ENCODE measurements at regions not wholly inside any gene's neighbourhood (a gene's known extent, or its start where the extent isn't known, plus 50 kb on each side); places are given as distances from the start of the nearest gene placed in this dataset.
A peak's percentile ranks its signal among the peaks of the same experiment; 100 is the strongest.

DNA sequence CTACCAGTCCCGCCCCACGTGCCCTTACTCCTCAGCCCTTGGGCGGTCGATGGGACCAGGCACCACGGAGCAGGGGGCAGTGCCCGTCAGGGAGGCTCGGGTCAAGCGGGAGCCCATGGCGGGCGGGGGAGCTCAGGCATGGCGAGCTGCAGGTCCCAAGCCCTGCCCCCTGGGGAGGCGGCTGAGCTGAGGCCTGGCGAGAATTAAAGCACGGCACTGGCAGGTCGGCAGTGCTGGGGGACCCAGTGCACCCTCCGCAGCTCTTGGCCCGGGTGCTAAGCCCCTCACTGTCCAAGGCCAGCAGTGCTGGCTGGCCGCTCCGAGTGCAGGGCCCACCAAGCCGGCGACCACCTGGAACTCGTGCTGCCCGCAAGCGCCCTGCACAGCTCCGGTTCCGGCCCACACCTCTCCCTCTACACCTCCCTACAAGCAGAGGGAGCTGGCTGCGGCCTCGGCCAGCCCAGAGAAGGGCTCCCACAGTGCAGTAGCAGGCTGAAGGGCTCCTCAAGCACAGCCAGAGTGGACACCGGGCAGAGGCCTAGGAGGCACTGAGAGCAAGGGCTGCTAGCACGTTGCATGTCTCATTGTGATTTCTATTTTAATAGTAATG, 166.8 kb upstream of the FMN2 start:
- no peak for DNase-seq (ENCODE audit: low read depth, low spot score)
- no peak overlapping the region for H3K4me3 ChIP-seq (ENCODE audit: low read length)

DNA sequence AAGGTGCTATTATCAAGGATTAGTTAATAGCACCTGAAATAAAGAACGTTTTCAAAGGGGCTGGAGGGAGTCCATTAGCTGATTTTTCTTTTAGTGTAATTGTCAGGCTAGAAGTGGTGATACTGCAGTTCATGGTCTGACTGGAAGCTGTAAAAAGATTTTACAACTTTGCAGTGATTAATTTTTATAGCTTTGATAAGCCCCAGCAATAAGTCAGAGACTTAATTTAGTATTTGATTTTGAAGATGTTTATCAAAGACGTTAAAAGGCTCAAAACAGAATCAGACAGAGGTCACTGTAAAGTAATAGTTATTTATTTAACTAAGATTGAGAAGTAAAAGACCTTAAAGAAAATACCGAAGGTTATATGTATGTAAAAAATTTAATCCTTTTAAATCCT, 165.5 kb upstream of the FMN2 start:
- no peak for DNase-seq (ENCODE audit: low read depth, low spot score)
- no peak overlapping the region for H3K4me3 ChIP-seq (ENCODE audit: low read length)

GRCh38 chr1:239929317-239929716, 162.4 kb upstream of the FMN2 start:
- no peak for DNase-seq (ENCODE audit: low read depth, low spot score)

GRCh38 chr1:239930686-239931262, 160.9 kb upstream of the FMN2 start:
- H3K4me3 ChIP-seq (ENCODE audit: low read length): no peak overlapping the region
- DNase-seq (ENCODE audit: low read depth, low spot score): no peak

More at GRCh38 chr1:239929317-239929716, 162.4 kb upstream of the FMN2 start:
- no peak overlapping the region for H3K4me3 ChIP-seq (ENCODE audit: low read length)

DNA sequence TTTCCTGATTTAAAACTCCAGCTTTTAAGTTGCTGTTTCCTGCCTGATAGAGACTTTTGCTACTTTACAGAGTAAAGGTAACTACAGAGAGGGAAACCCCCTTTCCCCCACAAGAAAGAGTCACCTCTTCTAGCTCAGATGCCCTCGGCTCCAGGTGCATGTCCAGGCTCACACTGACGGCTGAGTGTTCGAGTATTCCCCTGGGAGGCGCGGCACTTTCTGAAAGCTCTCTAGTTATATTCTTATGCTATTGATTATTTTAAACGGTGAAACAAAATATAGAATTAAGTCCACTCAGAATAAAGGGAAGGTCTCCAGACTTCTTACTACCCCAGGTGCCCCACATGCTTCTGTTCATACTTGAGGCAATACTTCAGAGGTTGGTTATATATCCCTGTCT, 160.3 kb upstream of the FMN2 start:
- H3K4me3 ChIP-seq (ENCODE audit: low read length): no peak overlapping the region

DNA sequence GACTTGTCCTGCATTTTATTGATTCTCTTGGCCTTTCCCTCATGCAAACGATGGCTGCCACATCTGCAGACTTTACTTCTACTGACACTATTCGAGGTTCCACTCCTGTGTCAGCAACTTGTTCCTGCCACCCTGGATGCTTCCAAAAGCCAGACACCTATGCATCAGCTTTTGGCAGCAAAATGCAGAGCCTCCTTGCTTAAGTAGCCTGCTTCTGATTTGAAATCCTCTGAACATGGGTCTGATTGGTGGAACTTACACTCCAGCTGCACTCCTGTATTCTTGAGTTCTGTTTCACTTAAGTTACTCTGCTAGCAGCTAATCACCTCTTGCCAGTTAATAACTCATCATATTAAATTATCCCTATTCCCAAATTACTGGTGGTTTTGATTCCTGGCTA, 152.1 kb upstream of the FMN2 start:
- DNase-seq (ENCODE audit: low read depth, low spot score): no peak
- H3K4me3 ChIP-seq (ENCODE audit: low read length): no peak overlapping the region

More for the DNA sequence above, 160.3 kb upstream of the FMN2 start:
- no peak for DNase-seq (ENCODE audit: low read depth, low spot score)

GRCh38 chr1:239943761-239944160, 147.9 kb upstream of the FMN2 start:
- no peak overlapping the region for H3K4me3 ChIP-seq (ENCODE audit: low read length)
- DNase-seq (ENCODE audit: low read depth, low spot score): no peak

GRCh38 chr1:239944666-239945065, 147.0 kb upstream of the FMN2 start:
- no peak for DNase-seq (ENCODE audit: low read depth, low spot score)
- no peak overlapping the region for H3K4me3 ChIP-seq (ENCODE audit: low read length)

- DNase-seq (ENCODE audit: low read depth, low spot score): no peak
- no peak overlapping the region for H3K4me3 ChIP-seq (ENCODE audit: low read length)
Observed at GRCh38 chr1:239947801-239948200, 143.9 kb upstream of the FMN2 start.

- DNase-seq (ENCODE audit: low read depth, low spot score): peak; percentile 55
- no peak overlapping the region for H3K4me3 ChIP-seq (ENCODE audit: low read length)
Observed at GRCh38 chr1:239951511-239952140, 140.1 kb upstream of the FMN2 start.

DNA sequence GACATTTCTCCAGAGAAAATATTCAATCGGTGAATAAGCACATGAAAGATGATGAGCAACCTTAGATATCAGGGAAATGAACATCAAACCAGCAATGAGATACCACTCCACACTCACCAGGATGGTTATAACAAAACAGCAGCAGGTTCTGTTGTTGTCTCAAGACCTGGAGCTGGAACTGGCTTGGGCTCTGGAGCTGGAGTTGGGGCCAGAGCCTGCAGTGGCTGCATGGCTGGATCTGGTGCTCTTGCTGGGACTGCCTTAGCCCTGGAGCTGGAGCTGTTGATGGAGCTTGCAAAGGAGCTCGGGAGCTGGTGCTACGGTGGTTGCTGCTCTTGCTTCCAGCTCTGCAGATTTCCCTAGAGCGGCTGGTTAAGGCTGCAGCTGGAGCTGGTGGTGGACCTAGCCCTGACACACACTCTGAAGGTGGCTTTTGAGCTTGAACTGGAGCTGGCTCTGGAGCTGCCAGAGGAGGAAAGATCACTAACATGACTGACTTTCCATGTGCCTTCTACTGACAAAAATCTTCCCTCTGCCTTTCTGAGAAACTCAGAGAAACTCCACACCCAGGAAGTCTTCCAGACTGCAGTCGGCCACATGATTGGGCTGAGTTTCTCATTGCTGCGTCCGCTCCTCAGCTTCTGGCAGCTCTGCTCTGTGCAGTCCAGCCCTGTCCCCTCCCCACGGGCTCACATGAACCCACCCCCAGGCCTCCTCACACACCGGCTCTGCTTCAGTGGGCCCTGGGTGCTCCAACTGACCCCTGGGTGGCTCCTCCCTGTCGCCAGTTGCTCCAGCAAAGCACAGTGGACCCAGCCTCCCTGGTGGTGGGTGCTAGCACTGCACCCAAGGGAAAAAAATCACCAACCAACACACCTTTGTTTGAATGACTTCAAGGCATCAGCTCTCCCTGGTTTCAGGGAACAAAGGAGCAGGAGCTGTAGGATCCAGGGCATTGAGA, 139.1 kb upstream of the FMN2 start:
- no peak overlapping the region for H3K4me3 ChIP-seq (ENCODE audit: low read length)
- DNase-seq (ENCODE audit: low read depth, low spot score): no peak

DNA sequence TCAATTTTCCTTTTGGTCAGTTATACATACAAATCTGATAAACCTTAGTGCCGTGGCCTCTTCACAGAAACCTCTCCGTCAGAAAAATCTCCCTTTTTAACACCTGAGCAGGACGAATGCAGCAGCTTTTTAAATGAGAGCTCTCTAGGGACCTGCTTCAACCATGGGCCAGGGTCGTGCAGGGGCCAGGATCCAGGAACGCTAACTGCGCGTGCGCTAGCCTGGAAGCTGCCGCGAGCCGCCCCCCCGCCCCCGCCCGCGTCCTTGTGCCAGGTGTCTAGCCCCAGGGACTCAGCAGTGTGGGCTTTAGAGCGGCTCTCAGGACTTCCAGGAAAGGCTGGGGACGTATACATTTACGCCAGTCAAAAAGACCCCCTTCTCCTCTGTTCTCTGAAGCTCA, 136.8 kb upstream of the FMN2 start:
- DNase-seq (ENCODE audit: low read depth, low spot score): no peak

GRCh38 chr1:239955431-239955830, 136.3 kb upstream of the FMN2 start:
- no peak overlapping the region for H3K4me3 ChIP-seq (ENCODE audit: low read length)
- DNase-seq (ENCODE audit: low read depth, low spot score): no peak

More for the DNA sequence above, 136.8 kb upstream of the FMN2 start:
- no peak overlapping the region for H3K4me3 ChIP-seq (ENCODE audit: low read length)

DNA sequence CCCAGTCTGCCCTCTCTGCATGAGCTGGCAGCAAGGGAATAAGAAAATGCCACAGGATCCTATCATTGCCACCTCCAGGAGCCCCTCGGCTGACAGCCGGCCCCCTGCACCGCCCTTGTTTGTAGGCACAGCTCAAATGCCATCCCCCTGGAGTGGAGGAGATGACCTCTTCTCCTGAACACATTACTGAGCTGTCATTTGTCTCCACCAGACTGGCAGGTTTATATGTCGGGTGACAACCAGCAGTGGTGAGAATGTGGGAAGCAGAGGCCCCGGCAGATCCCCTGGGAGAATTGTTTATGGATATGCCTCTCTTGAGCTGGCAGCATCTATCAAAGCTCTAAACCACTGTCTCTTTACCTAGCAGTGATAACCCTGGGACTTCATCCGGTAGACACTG, 135.4 kb upstream of the FMN2 start:
- DNase-seq (ENCODE audit: low read depth, low spot score): no peak
- no peak overlapping the region for H3K4me3 ChIP-seq (ENCODE audit: low read length)

DNA sequence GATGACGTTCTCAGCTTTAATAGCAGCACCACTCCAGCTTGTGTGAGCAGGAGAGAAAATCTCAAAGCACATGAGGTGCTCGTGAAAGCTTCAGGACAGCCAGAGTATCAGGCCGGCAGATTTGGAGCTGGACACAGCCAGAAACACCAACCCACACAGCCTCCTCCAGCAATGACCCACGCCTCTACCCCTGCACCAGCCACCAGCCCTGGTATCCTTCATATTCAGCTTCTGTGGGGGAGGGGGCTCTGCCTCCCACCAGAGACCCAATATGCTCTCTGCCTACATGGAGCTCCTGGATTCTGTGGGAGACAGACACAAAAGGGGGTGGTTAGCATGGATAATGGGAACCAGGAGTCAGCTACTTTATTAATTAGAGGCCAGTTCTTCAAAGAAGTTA, 133.6 kb upstream of the FMN2 start:
- DNase-seq (ENCODE audit: low read depth, low spot score): no peak
- H3K4me3 ChIP-seq (ENCODE audit: low read length): no peak overlapping the region

- no peak overlapping the region for H3K4me3 ChIP-seq (ENCODE audit: low read length)
Observed at GRCh38 chr1:239960366-239960765, 131.3 kb upstream of the FMN2 start.

DNA sequence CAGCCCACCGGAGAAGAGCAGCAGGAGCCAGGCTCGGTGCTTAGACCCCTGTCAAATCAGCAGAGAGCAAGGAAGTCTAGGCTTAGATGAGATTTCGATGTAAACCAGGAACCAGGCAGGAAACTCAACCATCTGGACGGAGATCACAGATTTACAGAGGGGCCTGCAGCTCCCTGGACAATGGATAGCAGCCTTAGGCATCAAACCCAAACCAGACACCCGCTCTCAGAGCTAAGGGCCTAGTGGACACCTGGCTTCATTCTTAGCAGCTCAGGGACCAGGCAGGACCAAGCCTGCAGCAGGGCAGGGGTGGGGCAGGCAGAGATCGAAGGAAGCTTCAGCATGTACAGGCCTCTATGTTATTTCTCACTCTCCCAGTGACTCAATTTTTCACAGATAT, 127.8 kb upstream of the FMN2 start:
- no peak for DNase-seq (ENCODE audit: low read depth, low spot score)
- no peak overlapping the region for H3K4me3 ChIP-seq (ENCODE audit: low read length)

More at GRCh38 chr1:239960366-239960765, 131.3 kb upstream of the FMN2 start:
- DNase-seq (ENCODE audit: low read depth, low spot score): no peak

- DNase-seq (ENCODE audit: low read depth, low spot score): peak; percentile 32
- no peak overlapping the region for H3K4me3 ChIP-seq (ENCODE audit: low read length)
Observed at GRCh38 chr1:239976130-239976968, 115.3 kb upstream of the FMN2 start.

DNA sequence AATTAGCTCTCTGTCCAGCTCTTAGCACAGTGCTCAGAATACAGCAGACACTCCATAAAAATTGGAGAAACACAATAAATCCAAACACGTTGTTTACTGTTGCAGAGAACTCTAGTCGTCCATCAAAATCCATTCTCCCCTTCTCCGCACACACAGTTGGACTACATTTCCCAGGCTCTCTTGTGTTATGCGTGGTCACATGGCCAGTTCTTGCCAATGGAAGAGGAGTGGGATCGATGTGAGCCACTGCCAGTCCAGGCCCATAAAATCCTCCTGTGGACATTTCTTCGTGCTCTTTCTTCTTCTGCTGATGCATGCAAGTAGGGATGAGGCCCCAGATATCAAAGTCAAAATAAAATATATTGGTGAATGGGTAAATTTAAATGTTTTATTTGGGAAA, 114.3 kb upstream of the FMN2 start:
- DNase-seq (ENCODE audit: low read depth, low spot score): no peak
- no peak overlapping the region for H3K4me3 ChIP-seq (ENCODE audit: low read length)
